CD14-positive monocyte (primary cell): ENCODE measurements at regions not wholly inside any gene's neighbourhood (a gene's known extent, or its start where the extent isn't known, plus 50 kb on each side); places are given as distances from the start of the nearest gene placed in this dataset.

Experiments used
- DNase-seq, 3 donors: peaks; one replicate each; pipeline ENCODE4 v3.0.0-alpha.2; 2011 to 2022
- H2AFZ ChIP-seq: 2 replicates; pipeline ENCODE4 v1.6.0; 2012; ENCODE audit warnings: mild to moderate bottlenecking, low read depth, low read length, inconsistent platforms; ENCODE audit not compliant: insufficient read depth, poor library complexity, severe bottlenecking
- H3K27ac ChIP-seq, 2 donors: 1 replicate in 1 of 2; 2 replicates in 1 of 2; pipeline ENCODE4 v1.5.1; 2012 to 2013; ENCODE audit warnings: low read length in 2 of 2, control low read depth in 1 of 2, inconsistent platforms in 1 of 2, low read depth in 1 of 2, mild to moderate bottlenecking in 1 of 2
- H3K27me3 ChIP-seq, 2 donors: one replicate each; pipeline versions ENCODE4 v1.6.0 to v1.6.1; 2011 to 2013; ENCODE audit warnings: low read length in 2 of 2; ENCODE audit not compliant: control insufficient read depth in 2 of 2, insufficient read depth in 2 of 2
- H3K36me3 ChIP-seq, 2 donors: replicated peaks in 1 of 2; 1 replicate in 1 of 2; 2 replicates in 1 of 2; pipeline versions ENCODE4 v1.5.1 to v1.6.1; 2012 to 2013; ENCODE audit warnings: low read length in 2 of 2, control low read depth in 1 of 2, inconsistent platforms in 1 of 2, mild to moderate bottlenecking in 1 of 2; ENCODE audit not compliant: insufficient read depth in 2 of 2, control insufficient read depth in 1 of 2
- H3K4me1 ChIP-seq, 2 donors: 1 replicate in 1 of 2; 2 replicates in 1 of 2; pipeline versions ENCODE4 v1.5.1 to v1.6.1; 2012 to 2013; ENCODE audit warnings: low read length in 2 of 2, control low read depth in 1 of 2, inconsistent platforms in 1 of 2, mild to moderate bottlenecking in 1 of 2, moderate library complexity in 1 of 2; ENCODE audit not compliant: insufficient read depth in 2 of 2, control insufficient read depth in 1 of 2
- H3K4me2 ChIP-seq: replicated peaks from 2 replicates; pipeline ENCODE3; 2012; ENCODE audit warnings: low read length, moderate library complexity, mild to moderate bottlenecking; ENCODE audit not compliant: poor library complexity, severe bottlenecking; ENCODE audit errors: extremely low read depth
- H3K4me3 ChIP-seq, 3 experiments: fragments of 200-600 bp in 1 of 3; sonication (generic) in 1 of 3; replicated peaks in 1 of 3; 1 replicate in 2 of 3; 2 replicates in 1 of 3; pipeline ENCODE4 v1.5.1; 2011 to 2013; ENCODE audit warnings: low read length in 3 of 3, mild to moderate bottlenecking in 3 of 3, control low read depth in 2 of 3, low read depth in 2 of 3, inconsistent platforms in 1 of 3, moderate library complexity in 1 of 3
- H3K79me2 ChIP-seq: 2 replicates; pipeline ENCODE4 v1.6.0; 2012; ENCODE audit warnings: mild to moderate bottlenecking, control low read depth, inconsistent platforms, low read length, moderate library complexity; ENCODE audit not compliant: insufficient read depth
- H3K9ac ChIP-seq: 2 replicates; pipeline ENCODE4 v1.6.0; 2017; ENCODE audit warnings: low read length, mild to moderate bottlenecking; ENCODE audit not compliant: insufficient read depth, poor library complexity, severe bottlenecking
- H3K9me3 ChIP-seq, 2 donors: replicated peaks in 1 of 2; 1 replicate in 1 of 2; 2 replicates in 1 of 2; pipeline versions ENCODE4 v1.5.1 to v1.6.1; 2012 to 2013; ENCODE audit warnings: low read length in 2 of 2, control low read depth in 1 of 2; ENCODE audit not compliant: control insufficient read depth in 1 of 2, insufficient read depth in 1 of 2
- H4K20me1 ChIP-seq: 2 replicates; pipeline ENCODE4 v1.6.0; 2012; ENCODE audit warnings: mild to moderate bottlenecking, low read length, control low read depth, moderate library complexity; ENCODE audit not compliant: insufficient read depth
- H3K27ac Mint-ChIP-seq, 7 donors: one replicate each; pipeline ENCODE4 v1.8.0; 2020; ENCODE audit warnings: mild to moderate bottlenecking in 7 of 7, mixed read lengths in 7 of 7, moderate library complexity in 6 of 7, inconsistent platforms in 2 of 7
- H3K27me3 Mint-ChIP-seq, 3 donors: one replicate each; pipeline ENCODE4 v1.8.0; 2021 to 2022; ENCODE audit warnings: low read depth in 3 of 3, mild to moderate bottlenecking in 3 of 3, mixed read lengths in 3 of 3, moderate library complexity in 3 of 3, inconsistent platforms in 1 of 3
- H3K36me3 Mint-ChIP-seq, 2 donors: one replicate each; pipeline ENCODE4 v1.8.0; 2020; ENCODE audit warnings: mixed read lengths in 2 of 2, inconsistent platforms in 1 of 2, mild to moderate bottlenecking in 1 of 2
- H3K4me1 Mint-ChIP-seq: one replicate; pipeline ENCODE4 v1.8.0; 2020; ENCODE audit warnings: mild to moderate bottlenecking, mixed read lengths
- H3K4me3 Mint-ChIP-seq, 2 donors: one replicate each; pipeline ENCODE4 v1.8.0; 2020; ENCODE audit warnings: mild to moderate bottlenecking in 2 of 2, mixed read lengths in 2 of 2, moderate library complexity in 1 of 2
- H3K9me3 Mint-ChIP-seq, 7 donors: one replicate each; pipeline ENCODE4 v1.8.0; 2020 to 2022; ENCODE audit warnings: mixed read lengths in 7 of 7, mild to moderate bottlenecking in 6 of 7, moderate library complexity in 6 of 7, inconsistent platforms in 2 of 7
- CTCF ChIP-seq: fragments of 200-600 bp; IDR thresholded peaks from one replicate; pipeline ENCODE4 v1.8.0; 2022; ENCODE audit warnings: antibody characterized with exemption, mild to moderate bottlenecking
- WGBS: methylation state at CpG from one replicate; pipeline ENCODE4 v1.1.5; 2013; ENCODE audit warnings: missing lambda C conversion rate; ENCODE audit not compliant: insufficient coverage; 5-methylcytosine and 5-hydroxymethylcytosine counted together
- intact Hi-C, 2 donors: fragments of 100-400 bp; cut with micrococcal nuclease; formaldehyde crosslinking; loops; one replicate each; pipeline versions ENCODE4 v1.15.0 to v1.15.1; 2023

DNA sequence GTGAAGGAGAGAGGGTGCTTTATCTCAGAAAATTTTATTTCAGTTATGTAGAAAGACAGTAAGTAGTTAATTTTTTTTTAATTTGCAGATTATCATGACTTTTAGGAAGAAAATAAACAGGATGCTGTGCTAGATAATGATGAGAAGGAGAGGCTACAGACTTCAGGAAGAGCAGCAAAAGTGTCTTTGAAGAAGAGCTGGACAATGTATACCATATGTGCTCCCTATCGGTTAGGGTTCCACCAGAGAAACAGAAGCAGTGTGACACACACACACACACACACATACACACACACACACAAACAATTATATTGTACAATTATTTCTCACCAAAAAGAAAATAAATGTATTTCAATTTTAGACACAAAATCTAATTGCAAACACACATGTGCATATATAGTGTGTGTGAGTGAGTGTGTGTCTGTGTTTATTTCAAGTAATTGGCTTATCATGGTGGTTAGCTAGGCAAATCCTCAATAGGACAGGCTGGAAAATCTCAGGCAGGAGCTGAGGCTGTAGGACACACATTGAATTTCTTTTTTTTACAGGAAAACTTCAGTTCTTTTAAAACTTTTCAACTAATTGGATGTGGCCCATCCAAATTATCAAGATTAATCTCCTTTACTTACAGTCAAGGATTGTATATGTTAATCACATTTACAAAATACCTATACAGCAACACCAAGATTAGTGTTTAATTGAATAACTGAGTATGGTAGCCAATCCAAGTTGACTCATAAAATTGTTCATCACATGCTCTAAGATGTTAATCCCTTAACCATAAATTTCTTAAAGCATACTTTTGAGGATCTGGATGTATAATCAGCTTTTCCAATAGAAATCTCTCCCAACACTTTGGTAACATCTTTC lies 235.8 kb upstream of the DCN start:
- Histone ChIP-seq H4K20me1 (no peaks in the 10 kb centered on the region), H3K4me3 (no peak overlapping the region), H3K4me2 (no peak overlapping the region), H3K27me3 (no peaks in the 10 kb centered on the region), H3K27ac (no peak overlapping the region), H3K9me3 (no peaks in the 10 kb centered on the region), H3K79me2 (no peaks in the 10 kb centered on the region), H3K36me3 (no peaks in the 10 kb centered on the region), H2AFZ (no peak overlapping the region), H3K9ac (no peak overlapping the region), H3K4me1 (no peaks in the 10 kb centered on the region)
- Mint-ChIP-seq H3K4me1 (no peaks in the 10 kb centered on the region), H3K27ac (no peak overlapping the region), H3K36me3 (no peaks in the 10 kb centered on the region), H3K9me3 (peaks cover 0 to 4% (median 0%) of the 10 kb centered on the region in 7 donors), H3K4me3 (no peak overlapping the region), H3K27me3 (peaks cover 0 to 2% (median 2%) of the 10 kb centered on the region in 3 donors)
- TF ChIP-seq CTCF = no peak
- WGBS = no CpG with 5 or more reads among the region's 1 CpG
- DNase-seq = no peak
- intact Hi-C loops = no loop called here

DNA sequence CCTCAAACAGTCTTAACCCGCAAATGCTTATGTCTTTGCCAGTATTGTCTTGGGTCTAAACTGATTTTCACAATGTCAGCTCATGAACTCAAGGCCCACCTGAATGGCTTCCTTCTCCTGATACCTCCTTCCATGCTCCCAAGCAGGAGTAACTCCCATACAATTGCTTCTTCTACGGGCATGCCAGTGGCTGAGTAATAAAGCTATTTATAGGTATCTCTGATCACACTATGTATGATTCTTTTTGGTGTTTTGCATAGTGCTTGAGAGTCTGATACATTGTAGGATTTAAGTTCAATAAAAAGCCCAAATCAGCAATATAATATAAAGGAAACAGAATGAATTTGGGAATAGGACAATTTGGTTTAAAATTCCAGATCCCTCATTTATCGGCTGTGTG lies 235.0 kb upstream of the DCN start:
- Histone ChIP-seq H3K4me3 (no peak overlapping the region), H3K4me2 (no peak overlapping the region), H3K27me3 (no peaks in the 10 kb centered on the region), H3K9ac (no peak overlapping the region), H2AFZ (no peak overlapping the region), H3K9me3 (no peaks in the 10 kb centered on the region), H3K4me1 (no peaks in the 10 kb centered on the region), H4K20me1 (no peaks in the 10 kb centered on the region), H3K27ac (no peak overlapping the region), H3K36me3 (no peaks in the 10 kb centered on the region), H3K79me2 (no peaks in the 10 kb centered on the region)
- Mint-ChIP-seq H3K4me3 (no peak overlapping the region), H3K27me3 (peaks cover 0 to 2% (median 0%) of the 10 kb centered on the region in 3 donors), H3K27ac (no peak overlapping the region), H3K4me1 (no peaks in the 10 kb centered on the region), H3K36me3 (no peaks in the 10 kb centered on the region), H3K9me3 (peaks cover 0 to 4% (median 0%) of the 10 kb centered on the region in 7 donors)
- WGBS = 50% methylated on average over 1 of the region's 3 CpGs
- intact Hi-C loops = no loop called here
- TF ChIP-seq CTCF = no peak
- DNase-seq = no peak
